WTC11 (cell line): ENCODE measurements at regions not wholly inside any gene's neighbourhood (a gene's known extent, or its start where the extent isn't known, plus 50 kb on each side); places are given as distances from the start of the nearest gene placed in this dataset.

ENCODE experiments used
- ATAC-seq: fragments of 200-7000 bp; cut with Tn5 transposase; 2 replicates; pipeline ENCODE4 v1.10.0; 2021; ENCODE audit warnings: mild to moderate bottlenecking, moderate library complexity
- CTCF ChIA-PET: fragments of 300-600 bp; sonication (Branson Sonifier 250); formaldehyde crosslinking; loops from one replicate; lab custom pipeline; 2021; ENCODE audit warnings: antibody characterized with exemption; lab: Charles Lee
- POLR2A ChIA-PET: fragments of 350-600 bp; sonication (Branson Sonifier 250); formaldehyde crosslinking; loops from one replicate; lab custom pipeline; 2021; ENCODE audit warnings: antibody characterized with exemption; lab: Charles Lee
- DNase-seq: peaks from one replicate; pipeline ENCODE4 v3.0.0; 2021; ENCODE audit warnings: low spot score
- H3K27ac Mint-ChIP-seq: 2 replicates; pipeline ENCODE4 v1.8.0; 2021; ENCODE audit warnings: mixed read lengths
- H3K27me3 Mint-ChIP-seq: 2 replicates; pipeline ENCODE4 v1.8.0; 2021; ENCODE audit warnings: low read depth, mild to moderate bottlenecking, moderate library complexity, mixed read lengths
- H3K36me3 Mint-ChIP-seq: 2 replicates; pipeline ENCODE4 v1.8.0; 2021; ENCODE audit warnings: mixed read lengths
- H3K4me1 Mint-ChIP-seq: 2 replicates; pipeline ENCODE4 v1.8.0; 2022; ENCODE audit warnings: mixed read lengths
- H3K4me3 Mint-ChIP-seq: 2 replicates; pipeline ENCODE4 v1.8.0; 2021; ENCODE audit warnings: mild to moderate bottlenecking, moderate library complexity, mixed read lengths
- H3K9me3 Mint-ChIP-seq: 2 replicates; pipeline ENCODE4 v1.8.0; 2021; ENCODE audit warnings: mixed read lengths
- ATF1 ChIP-seq: sonication (generic); formaldehyde crosslinking; IDR thresholded peaks from 2 replicates; pipeline ENCODE4 v1.8.1; 2023; ENCODE audit warnings: mild to moderate bottlenecking, moderate library complexity, missing genetic modification reagents
- CTCF ChIP-seq: fragments of 200-600 bp; IDR thresholded peaks from 2 replicates; pipeline ENCODE4 v1.8.0; 2022; ENCODE audit warnings: antibody characterized with exemption
- ELF4 ChIP-seq: sonication (generic); formaldehyde crosslinking; IDR thresholded peaks from 2 replicates; pipeline ENCODE4 v1.8.1; 2022; ENCODE audit warnings: low read depth, mild to moderate bottlenecking, moderate library complexity, missing genetic modification reagents
- HMGXB4 ChIP-seq: sonication (generic); formaldehyde crosslinking; IDR thresholded peaks from 2 replicates; pipeline ENCODE4 v1.8.1; 2023; ENCODE audit warnings: mild to moderate bottlenecking, moderate library complexity, missing genetic modification reagents
- NFATC4 ChIP-seq: fragments of 250-450 bp; sonication (Bioruptor Pico); IDR thresholded peaks from 2 replicates; pipeline ENCODE4 v1.9.0; 2021; ENCODE audit warnings: mild to moderate bottlenecking
- NR1H2 ChIP-seq: sonication (generic); formaldehyde crosslinking; IDR thresholded peaks from 2 replicates; pipeline ENCODE4 v1.9.0; 2021; ENCODE audit warnings: mild to moderate bottlenecking, moderate library complexity, missing genetic modification reagents
- NR2C2 ChIP-seq: sonication (generic); formaldehyde crosslinking; IDR thresholded peaks from 2 replicates; pipeline ENCODE4 v1.8.0; 2022; ENCODE audit warnings: mild to moderate bottlenecking, missing genetic modification reagents
- NR3C1 ChIP-seq: sonication (generic); formaldehyde crosslinking; conservative IDR thresholded peaks from 2 replicates; pipeline ENCODE4 v1.8.1; 2023; ENCODE audit warnings: low read depth, mild to moderate bottlenecking, missing genetic modification reagents
- PREB ChIP-seq: sonication (generic); formaldehyde crosslinking; IDR thresholded peaks from 2 replicates; pipeline ENCODE4 v1.8.1; 2022; ENCODE audit warnings: mild to moderate bottlenecking, missing genetic modification reagents, moderate library complexity, borderline replicate concordance
- USF2 ChIP-seq: sonication (generic); formaldehyde crosslinking; IDR thresholded peaks from 2 replicates; pipeline ENCODE4 v1.8.1; 2023; ENCODE audit warnings: mild to moderate bottlenecking, missing genetic modification reagents, moderate library complexity
- ZNF121 ChIP-seq: sonication (generic); formaldehyde crosslinking; IDR thresholded peaks from 2 replicates; pipeline ENCODE4 v1.8.0; 2023; ENCODE audit warnings: missing genetic modification reagents
- ZNF671 ChIP-seq: fragments of 250-450 bp; sonication (Bioruptor Pico); IDR thresholded peaks from 2 replicates; pipeline ENCODE4 v1.8.0; 2021; ENCODE audit warnings: mild to moderate bottlenecking
- TF ChIP-seq, protein P1 (sequence below): fragments of 250-450 bp; sonication (Bioruptor Pico); IDR thresholded peaks from 2 replicates; pipeline ENCODE4 v2.1.2; 2022; ENCODE audit warnings: mild to moderate bottlenecking, moderate library complexity
- TF ChIP-seq, protein P2 (sequence below): sonication (generic); formaldehyde crosslinking; IDR thresholded peaks from 2 replicates; pipeline ENCODE4 v1.8.0; 2022; ENCODE audit warnings: mild to moderate bottlenecking, missing genetic modification reagents
- TF ChIP-seq, protein P3 (sequence below): sonication (generic); formaldehyde crosslinking; IDR thresholded peaks from 2 replicates; pipeline ENCODE4 v1.8.1; 2023; ENCODE audit warnings: mild to moderate bottlenecking, missing genetic modification reagents
- TF ChIP-seq, protein P4 (sequence below): sonication (generic); formaldehyde crosslinking; IDR thresholded peaks from 2 replicates; pipeline ENCODE4 v1.8.1; 2023; ENCODE audit warnings: mild to moderate bottlenecking, missing genetic modification reagents
- TF ChIP-seq, protein P5 (sequence below): sonication (generic); formaldehyde crosslinking; conservative IDR thresholded peaks from 2 replicates; pipeline ENCODE4 v1.8.1; 2023; ENCODE audit warnings: mild to moderate bottlenecking, low read depth, missing genetic modification reagents, moderate library complexity
- TF ChIP-seq, protein P6 (sequence below): fragments of 250-450 bp; sonication (Bioruptor Pico); IDR thresholded peaks from 2 replicates; pipeline ENCODE4 v1.9.0; 2021; ENCODE audit warnings: mild to moderate bottlenecking

DNA sequence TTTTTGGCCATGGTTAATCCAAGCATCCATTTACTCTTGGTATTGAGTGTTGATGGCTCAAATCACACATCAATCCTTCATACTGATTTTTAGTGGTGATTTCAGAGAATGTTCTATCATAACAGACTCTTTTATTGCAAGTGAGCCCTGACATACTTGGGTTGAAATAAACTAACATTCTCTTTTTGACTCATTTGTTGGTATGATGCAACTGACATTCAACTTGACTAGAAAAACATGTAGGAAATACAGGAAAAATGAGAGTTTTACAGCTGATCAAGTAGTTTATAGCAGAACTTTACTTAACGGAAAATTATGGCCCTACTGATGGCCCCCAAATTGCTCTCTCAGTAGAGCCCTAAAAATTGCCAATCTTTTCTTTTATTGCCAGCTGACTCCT lies 173.9 kb upstream of the CD96 start:
- CTCF ChIA-PET, result no interaction called here
- no peak overlapping the region for H3K27ac Mint-ChIP-seq
- POLR2A ChIA-PET, result no interaction called here
- peaks cover 4% of the 10 kb centered on the region; the same call in 1 of the 2 replicates for H3K4me1 Mint-ChIP-seq
- ATAC-seq (no peak), DNase-seq (no peak)
- no peaks in the 10 kb centered on the region for H3K27me3 Mint-ChIP-seq
- TF ChIP-seq NR1H2 (CRISPR knock-in tag), result no peak
- TF ChIP-seq, protein P1, sequence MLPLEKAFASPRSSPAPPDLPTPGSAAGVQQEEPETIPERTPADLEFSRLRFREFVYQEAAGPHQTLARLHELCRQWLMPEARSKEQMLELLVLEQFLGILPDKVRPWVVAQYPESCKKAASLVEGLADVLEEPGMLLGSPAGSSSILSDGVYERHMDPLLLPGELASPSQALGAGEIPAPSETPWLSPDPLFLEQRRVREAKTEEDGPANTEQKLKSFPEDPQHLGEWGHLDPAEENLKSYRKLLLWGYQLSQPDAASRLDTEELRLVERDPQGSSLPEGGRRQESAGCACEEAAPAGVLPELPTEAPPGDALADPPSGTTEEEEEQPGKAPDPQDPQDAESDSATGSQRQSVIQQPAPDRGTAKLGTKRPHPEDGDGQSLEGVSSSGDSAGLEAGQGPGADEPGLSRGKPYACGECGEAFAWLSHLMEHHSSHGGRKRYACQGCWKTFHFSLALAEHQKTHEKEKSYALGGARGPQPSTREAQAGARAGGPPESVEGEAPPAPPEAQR (CRISPR knock-in tag), result no peak
- no peak for TF ChIP-seq NFATC4 (CRISPR knock-in tag)
- TF ChIP-seq, protein P2, sequence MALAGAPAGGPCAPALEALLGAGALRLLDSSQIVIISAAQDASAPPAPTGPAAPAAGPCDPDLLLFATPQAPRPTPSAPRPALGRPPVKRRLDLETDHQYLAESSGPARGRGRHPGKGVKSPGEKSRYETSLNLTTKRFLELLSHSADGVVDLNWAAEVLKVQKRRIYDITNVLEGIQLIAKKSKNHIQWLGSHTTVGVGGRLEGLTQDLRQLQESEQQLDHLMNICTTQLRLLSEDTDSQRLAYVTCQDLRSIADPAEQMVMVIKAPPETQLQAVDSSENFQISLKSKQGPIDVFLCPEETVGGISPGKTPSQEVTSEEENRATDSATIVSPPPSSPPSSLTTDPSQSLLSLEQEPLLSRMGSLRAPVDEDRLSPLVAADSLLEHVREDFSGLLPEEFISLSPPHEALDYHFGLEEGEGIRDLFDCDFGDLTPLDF (CRISPR knock-in tag), result no peak
- no peak for TF ChIP-seq PREB
- no peak for TF ChIP-seq USF2 (CRISPR knock-in tag)
- TF ChIP-seq, protein P3, sequence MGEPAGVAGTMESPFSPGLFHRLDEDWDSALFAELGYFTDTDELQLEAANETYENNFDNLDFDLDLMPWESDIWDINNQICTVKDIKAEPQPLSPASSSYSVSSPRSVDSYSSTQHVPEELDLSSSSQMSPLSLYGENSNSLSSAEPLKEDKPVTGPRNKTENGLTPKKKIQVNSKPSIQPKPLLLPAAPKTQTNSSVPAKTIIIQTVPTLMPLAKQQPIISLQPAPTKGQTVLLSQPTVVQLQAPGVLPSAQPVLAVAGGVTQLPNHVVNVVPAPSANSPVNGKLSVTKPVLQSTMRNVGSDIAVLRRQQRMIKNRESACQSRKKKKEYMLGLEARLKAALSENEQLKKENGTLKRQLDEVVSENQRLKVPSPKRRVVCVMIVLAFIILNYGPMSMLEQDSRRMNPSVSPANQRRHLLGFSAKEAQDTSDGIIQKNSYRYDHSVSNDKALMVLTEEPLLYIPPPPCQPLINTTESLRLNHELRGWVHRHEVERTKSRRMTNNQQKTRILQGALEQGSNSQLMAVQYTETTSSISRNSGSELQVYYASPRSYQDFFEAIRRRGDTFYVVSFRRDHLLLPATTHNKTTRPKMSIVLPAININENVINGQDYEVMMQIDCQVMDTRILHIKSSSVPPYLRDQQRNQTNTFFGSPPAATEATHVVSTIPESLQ (CRISPR knock-in tag), result no peak
- TF ChIP-seq, protein P4, sequence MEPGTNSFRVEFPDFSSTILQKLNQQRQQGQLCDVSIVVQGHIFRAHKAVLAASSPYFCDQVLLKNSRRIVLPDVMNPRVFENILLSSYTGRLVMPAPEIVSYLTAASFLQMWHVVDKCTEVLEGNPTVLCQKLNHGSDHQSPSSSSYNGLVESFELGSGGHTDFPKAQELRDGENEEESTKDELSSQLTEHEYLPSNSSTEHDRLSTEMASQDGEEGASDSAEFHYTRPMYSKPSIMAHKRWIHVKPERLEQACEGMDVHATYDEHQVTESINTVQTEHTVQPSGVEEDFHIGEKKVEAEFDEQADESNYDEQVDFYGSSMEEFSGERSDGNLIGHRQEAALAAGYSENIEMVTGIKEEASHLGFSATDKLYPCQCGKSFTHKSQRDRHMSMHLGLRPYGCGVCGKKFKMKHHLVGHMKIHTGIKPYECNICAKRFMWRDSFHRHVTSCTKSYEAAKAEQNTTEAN (CRISPR knock-in tag), result no peak
- no peak for TF ChIP-seq ZNF121 (CRISPR knock-in tag)
- no peak for TF ChIP-seq CTCF
- no peak for TF ChIP-seq HMGXB4 (CRISPR knock-in tag)
- H3K4me3 Mint-ChIP-seq, result no peak overlapping the region
- H3K36me3 Mint-ChIP-seq, result peaks cover 31% of the 10 kb centered on the region
- peaks cover 38% of the 10 kb centered on the region for H3K9me3 Mint-ChIP-seq

GRCh38 chr3:111369958-111370357 lies 172.0 kb upstream of the CD96 start:
- CTCF ChIA-PET, result no interaction called here
- H3K27me3 Mint-ChIP-seq, result no peaks in the 10 kb centered on the region
- TF ChIP-seq ZNF671 (no peak), NFATC4 (CRISPR knock-in tag) (no peak), ATF1 (no peak), NR3C1 (CRISPR knock-in tag) (no peak), ELF4 (no peak), NR2C2 (CRISPR knock-in tag) (no peak)
- TF ChIP-seq, protein P5, sequence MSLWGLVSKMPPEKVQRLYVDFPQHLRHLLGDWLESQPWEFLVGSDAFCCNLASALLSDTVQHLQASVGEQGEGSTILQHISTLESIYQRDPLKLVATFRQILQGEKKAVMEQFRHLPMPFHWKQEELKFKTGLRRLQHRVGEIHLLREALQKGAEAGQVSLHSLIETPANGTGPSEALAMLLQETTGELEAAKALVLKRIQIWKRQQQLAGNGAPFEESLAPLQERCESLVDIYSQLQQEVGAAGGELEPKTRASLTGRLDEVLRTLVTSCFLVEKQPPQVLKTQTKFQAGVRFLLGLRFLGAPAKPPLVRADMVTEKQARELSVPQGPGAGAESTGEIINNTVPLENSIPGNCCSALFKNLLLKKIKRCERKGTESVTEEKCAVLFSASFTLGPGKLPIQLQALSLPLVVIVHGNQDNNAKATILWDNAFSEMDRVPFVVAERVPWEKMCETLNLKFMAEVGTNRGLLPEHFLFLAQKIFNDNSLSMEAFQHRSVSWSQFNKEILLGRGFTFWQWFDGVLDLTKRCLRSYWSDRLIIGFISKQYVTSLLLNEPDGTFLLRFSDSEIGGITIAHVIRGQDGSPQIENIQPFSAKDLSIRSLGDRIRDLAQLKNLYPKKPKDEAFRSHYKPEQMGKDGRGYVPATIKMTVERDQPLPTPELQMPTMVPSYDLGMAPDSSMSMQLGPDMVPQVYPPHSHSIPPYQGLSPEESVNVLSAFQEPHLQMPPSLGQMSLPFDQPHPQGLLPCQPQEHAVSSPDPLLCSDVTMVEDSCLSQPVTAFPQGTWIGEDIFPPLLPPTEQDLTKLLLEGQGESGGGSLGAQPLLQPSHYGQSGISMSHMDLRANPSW (CRISPR knock-in tag), result no peak
- TF ChIP-seq, protein P6, sequence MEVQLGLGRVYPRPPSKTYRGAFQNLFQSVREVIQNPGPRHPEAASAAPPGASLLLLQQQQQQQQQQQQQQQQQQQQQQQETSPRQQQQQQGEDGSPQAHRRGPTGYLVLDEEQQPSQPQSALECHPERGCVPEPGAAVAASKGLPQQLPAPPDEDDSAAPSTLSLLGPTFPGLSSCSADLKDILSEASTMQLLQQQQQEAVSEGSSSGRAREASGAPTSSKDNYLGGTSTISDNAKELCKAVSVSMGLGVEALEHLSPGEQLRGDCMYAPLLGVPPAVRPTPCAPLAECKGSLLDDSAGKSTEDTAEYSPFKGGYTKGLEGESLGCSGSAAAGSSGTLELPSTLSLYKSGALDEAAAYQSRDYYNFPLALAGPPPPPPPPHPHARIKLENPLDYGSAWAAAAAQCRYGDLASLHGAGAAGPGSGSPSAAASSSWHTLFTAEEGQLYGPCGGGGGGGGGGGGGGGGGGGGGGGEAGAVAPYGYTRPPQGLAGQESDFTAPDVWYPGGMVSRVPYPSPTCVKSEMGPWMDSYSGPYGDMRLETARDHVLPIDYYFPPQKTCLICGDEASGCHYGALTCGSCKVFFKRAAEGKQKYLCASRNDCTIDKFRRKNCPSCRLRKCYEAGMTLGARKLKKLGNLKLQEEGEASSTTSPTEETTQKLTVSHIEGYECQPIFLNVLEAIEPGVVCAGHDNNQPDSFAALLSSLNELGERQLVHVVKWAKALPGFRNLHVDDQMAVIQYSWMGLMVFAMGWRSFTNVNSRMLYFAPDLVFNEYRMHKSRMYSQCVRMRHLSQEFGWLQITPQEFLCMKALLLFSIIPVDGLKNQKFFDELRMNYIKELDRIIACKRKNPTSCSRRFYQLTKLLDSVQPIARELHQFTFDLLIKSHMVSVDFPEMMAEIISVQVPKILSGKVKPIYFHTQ (CRISPR knock-in tag), result no peak

More at GRCh38 chr3:111369958-111370357, 172.0 kb upstream of the CD96 start:
- POLR2A ChIA-PET, result no interaction called here
- Mint-ChIP-seq H3K4me1 (no peaks in the 10 kb centered on the region), H3K9me3 (peaks cover 56% of the 10 kb centered on the region), H3K27ac (no peak overlapping the region), H3K36me3 (peaks cover 49% of the 10 kb centered on the region), H3K4me3 (no peak overlapping the region)
- DNase-seq (no peak), ATAC-seq (no peak)
